HL-60 (cell line): ENCODE measurements at regions not wholly inside any gene's neighbourhood (a gene's known extent, or its start where the extent isn't known, plus 50 kb on each side); places are given as distances from the start of the nearest gene placed in this dataset.

Experiments
- DNase-seq, 2 experiments: peaks; one replicate each; pipeline ENCODE4 v3.0.0-alpha.2; 2010 to 2020; ENCODE audit warnings: low read depth in 1 of 2, low spot score in 1 of 2
- H3K27ac ChIP-seq: fragments of 250-450 bp; sonication (Bioruptor Pico); replicated peaks from 2 replicates; pipeline ENCODE4 v1.5.1; 2020; ENCODE audit warnings: mild to moderate bottlenecking, moderate library complexity
- H3K27me3 ChIP-seq: fragments of 250-450 bp; sonication (Bioruptor Pico); 2 replicates; pipeline ENCODE4 v1.5.1; 2021; ENCODE audit warnings: mild to moderate bottlenecking, moderate library complexity; ENCODE audit not compliant: insufficient read depth, poor library complexity, severe bottlenecking
- H3K4me3 ChIP-seq: replicated peaks from 2 replicates; pipeline ENCODE4 v1.5.1; 2011; ENCODE audit warnings: mild to moderate bottlenecking, control low read depth, low read length; ENCODE audit not compliant: insufficient read depth
- GABPA ChIP-seq: IDR thresholded peaks from 2 replicates; pipeline ENCODE4 v1.6.1; 2012; ENCODE audit warnings: low read depth
- POLR2AphosphoS5 ChIP-seq: IDR thresholded peaks from 2 replicates; pipeline ENCODE4 v1.6.1; 2012; ENCODE audit warnings: low read depth
- SPI1 ChIP-seq: IDR thresholded peaks from 2 replicates; pipeline ENCODE4 v1.6.1; 2012; ENCODE audit warnings: low read depth, mild to moderate bottlenecking, borderline replicate concordance
- TF ChIP-seq, protein P1 (sequence below): IDR thresholded peaks from one replicate; pipeline ENCODE4 v1.5.1; 2011; ENCODE audit warnings: low read length, control low read depth, inconsistent platforms; ENCODE audit not compliant: insufficient read depth
- TF ChIP-seq, protein P2 (sequence below): IDR thresholded peaks from 2 replicates; pipeline ENCODE4 v1.6.1; 2012; ENCODE audit warnings: low read depth; ENCODE audit not compliant: insufficient replicate concordance

DNA sequence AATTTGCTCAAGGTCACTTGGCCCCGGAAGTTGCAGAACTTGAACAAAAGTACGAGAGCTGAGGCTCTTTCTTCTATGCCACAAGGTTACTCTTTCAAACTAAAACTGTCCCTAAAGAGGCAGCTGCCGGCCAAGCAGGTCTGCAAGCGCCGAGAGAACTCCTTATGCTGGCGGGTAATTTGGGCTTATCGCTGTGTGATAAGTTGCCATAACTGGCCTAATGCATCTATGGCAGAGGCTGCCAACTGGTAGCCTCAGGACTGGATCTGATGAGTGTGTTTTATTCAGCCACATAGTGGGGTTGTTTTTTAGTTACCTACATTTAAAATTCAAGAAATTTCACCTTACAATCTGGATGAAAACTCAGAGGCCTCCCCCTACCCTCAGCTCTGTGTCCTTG is 68.1 kb upstream of the SPOCK1 start:
- H3K4me3 ChIP-seq = no peak overlapping the region
- TF ChIP-seq SPI1 (no peak), POLR2AphosphoS5 (no peak), GABPA (no peak)
- TF ChIP-seq, protein P1, sequence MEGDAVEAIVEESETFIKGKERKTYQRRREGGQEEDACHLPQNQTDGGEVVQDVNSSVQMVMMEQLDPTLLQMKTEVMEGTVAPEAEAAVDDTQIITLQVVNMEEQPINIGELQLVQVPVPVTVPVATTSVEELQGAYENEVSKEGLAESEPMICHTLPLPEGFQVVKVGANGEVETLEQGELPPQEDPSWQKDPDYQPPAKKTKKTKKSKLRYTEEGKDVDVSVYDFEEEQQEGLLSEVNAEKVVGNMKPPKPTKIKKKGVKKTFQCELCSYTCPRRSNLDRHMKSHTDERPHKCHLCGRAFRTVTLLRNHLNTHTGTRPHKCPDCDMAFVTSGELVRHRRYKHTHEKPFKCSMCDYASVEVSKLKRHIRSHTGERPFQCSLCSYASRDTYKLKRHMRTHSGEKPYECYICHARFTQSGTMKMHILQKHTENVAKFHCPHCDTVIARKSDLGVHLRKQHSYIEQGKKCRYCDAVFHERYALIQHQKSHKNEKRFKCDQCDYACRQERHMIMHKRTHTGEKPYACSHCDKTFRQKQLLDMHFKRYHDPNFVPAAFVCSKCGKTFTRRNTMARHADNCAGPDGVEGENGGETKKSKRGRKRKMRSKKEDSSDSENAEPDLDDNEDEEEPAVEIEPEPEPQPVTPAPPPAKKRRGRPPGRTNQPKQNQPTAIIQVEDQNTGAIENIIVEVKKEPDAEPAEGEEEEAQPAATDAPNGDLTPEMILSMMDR = no peak
- TF ChIP-seq, protein P2, sequence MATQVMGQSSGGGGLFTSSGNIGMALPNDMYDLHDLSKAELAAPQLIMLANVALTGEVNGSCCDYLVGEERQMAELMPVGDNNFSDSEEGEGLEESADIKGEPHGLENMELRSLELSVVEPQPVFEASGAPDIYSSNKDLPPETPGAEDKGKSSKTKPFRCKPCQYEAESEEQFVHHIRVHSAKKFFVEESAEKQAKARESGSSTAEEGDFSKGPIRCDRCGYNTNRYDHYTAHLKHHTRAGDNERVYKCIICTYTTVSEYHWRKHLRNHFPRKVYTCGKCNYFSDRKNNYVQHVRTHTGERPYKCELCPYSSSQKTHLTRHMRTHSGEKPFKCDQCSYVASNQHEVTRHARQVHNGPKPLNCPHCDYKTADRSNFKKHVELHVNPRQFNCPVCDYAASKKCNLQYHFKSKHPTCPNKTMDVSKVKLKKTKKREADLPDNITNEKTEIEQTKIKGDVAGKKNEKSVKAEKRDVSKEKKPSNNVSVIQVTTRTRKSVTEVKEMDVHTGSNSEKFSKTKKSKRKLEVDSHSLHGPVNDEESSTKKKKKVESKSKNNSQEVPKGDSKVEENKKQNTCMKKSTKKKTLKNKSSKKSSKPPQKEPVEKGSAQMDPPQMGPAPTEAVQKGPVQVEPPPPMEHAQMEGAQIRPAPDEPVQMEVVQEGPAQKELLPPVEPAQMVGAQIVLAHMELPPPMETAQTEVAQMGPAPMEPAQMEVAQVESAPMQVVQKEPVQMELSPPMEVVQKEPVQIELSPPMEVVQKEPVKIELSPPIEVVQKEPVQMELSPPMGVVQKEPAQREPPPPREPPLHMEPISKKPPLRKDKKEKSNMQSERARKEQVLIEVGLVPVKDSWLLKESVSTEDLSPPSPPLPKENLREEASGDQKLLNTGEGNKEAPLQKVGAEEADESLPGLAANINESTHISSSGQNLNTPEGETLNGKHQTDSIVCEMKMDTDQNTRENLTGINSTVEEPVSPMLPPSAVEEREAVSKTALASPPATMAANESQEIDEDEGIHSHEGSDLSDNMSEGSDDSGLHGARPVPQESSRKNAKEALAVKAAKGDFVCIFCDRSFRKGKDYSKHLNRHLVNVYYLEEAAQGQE = no peak
- no peaks in the 10 kb centered on the region for H3K27me3 ChIP-seq
- H3K27ac ChIP-seq = no peak overlapping the region
- no peak for DNase-seq

DNA sequence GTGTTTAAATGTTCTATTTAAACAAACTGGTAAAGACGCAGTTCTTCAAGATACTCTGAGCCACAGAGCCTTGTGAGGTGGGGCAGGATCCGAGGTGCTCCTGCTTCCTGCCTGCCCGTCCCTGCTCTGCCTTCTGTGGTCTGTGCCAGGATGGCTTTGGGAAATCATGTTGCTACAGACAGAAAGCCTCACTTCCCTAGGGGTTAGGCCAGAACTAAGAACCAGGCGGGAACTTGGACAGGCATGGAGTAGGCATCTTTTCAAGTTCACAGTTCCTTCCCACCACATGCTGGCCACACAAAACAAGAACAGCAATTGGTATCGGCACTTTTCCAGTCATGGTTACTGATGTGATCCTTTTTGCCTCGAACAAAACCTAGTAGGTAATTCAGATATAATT is 67.7 kb upstream of the SPOCK1 start:
- H3K4me3 ChIP-seq = no peak overlapping the region

DNA sequence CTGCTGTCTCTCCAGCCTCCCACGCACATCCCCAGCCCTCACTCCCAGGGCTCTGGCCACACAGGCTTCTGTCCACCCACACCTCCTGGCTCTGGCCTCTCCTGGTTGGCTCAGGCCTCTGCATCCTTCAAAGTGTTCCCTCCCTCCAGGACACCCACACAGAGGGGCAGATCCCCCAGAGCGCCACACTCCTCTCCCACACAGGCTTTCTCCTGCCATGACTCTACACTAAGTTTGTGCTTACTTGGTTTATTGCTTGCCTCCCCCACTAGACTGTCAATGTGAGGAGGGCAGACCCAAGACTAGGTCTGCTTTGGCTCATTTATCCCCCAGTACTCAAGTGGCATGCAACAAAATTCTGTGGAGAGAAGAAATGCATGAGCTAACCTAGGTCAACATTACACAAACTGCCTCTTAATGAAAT is 67.0 kb upstream of the SPOCK1 start:
- H3K27me3 ChIP-seq = no peaks in the 10 kb centered on the region
- H3K4me3 ChIP-seq = no peak overlapping the region
- no peak for TF ChIP-seq SPI1
- TF ChIP-seq GABPA = no peak
- TF ChIP-seq POLR2AphosphoS5 = no peak
- TF ChIP-seq, protein P2 = no peak
- TF ChIP-seq, protein P1 = no peak
- no peak for DNase-seq
- H3K27ac ChIP-seq = no peak overlapping the region

More for the DNA sequence above, 67.7 kb upstream of the SPOCK1 start:
- DNase-seq = no peak
- no peak for TF ChIP-seq SPI1
- no peak for TF ChIP-seq GABPA
- no peak for TF ChIP-seq POLR2AphosphoS5
- TF ChIP-seq, protein P2 = no peak
- TF ChIP-seq, protein P1 = no peak
- Histone ChIP-seq H3K27ac (no peak overlapping the region), H3K27me3 (no peaks in the 10 kb centered on the region)
